Spleen (tissue), 7 donors: ENCODE measurements at regions not wholly inside any gene's neighbourhood (a gene's known extent, or its start where the extent isn't known, plus 50 kb on each side); places are given as distances from the start of the nearest gene placed in this dataset.

Experiments
- CTCF ChIP-seq, 11 experiments: fragments of 200-600 bp in 7 of 11; fragments of 450-650 bp in 4 of 11; sonication (generic) in 4 of 11; IDR thresholded peaks in 8 of 11; conservative IDR thresholded peaks in 3 of 11; 1 replicate in 7 of 11; 2 replicates in 4 of 11; pipeline versions ENCODE4 v1.4.0 to v1.8.0; 2016 to 2021; ENCODE audit warnings: antibody characterized with exemption in 11 of 11, inconsistent platforms in 4 of 11, mild to moderate bottlenecking in 1 of 11
- POLR2A ChIP-seq, 3 donors: fragments of 450-650 bp; IDR thresholded peaks; one replicate each; pipeline ENCODE4 v1.5.1; 2017; ENCODE audit warnings: antibody characterized with exemption in 3 of 3, mild to moderate bottlenecking in 1 of 3
- POLR2AphosphoS5 ChIP-seq, 3 donors: sonication (generic); formaldehyde crosslinking; IDR thresholded peaks; one replicate each; pipeline ENCODE4 v1.5.1; 2017; ENCODE audit warnings: antibody characterized with exemption in 3 of 3
- donor health status: DM: no; HTN: no; CAD: no; lungs with moderate emphysema.
- donor health status: DM: no; HTN: no; CAD: no.
- donor health status: DM: no; HTN: no; CAD: no.

- TF ChIP-seq CTCF (IDR thresholded peaks at IDR 0.05 in 8 of 11, conservative IDR thresholded peaks at IDR 0.05 in 3 of 11) (no peak), POLR2A (IDR thresholded peaks at IDR 0.05) (no peak), POLR2AphosphoS5 (IDR thresholded peaks at IDR 0.05) (no peak)
Observed at GRCh38 chr5:103411711-103412110, 150.9 kb downstream of the NUDT12 start.
